IMR-90 (cell line): ENCODE measurements at regions not wholly inside any gene's neighbourhood (a gene's known extent, or its start where the extent isn't known, plus 50 kb on each side); places are given as distances from the start of the nearest gene placed in this dataset.

ENCODE experiments used
- ATAC-seq: fragments of 200-7000 bp; cut with Tn5 transposase; 2 replicates; pipeline ENCODE4 v1.9.1; 2020; ENCODE audit warnings: low read depth, mild to moderate bottlenecking, moderate library complexity
- BruUV-seq: library from RNA; stranded (reverse); fragments of 400-500 nt; replicated peaks from 2 replicates; lab custom pipeline; 2021; lab: Mats Ljungman, UMichigan
- CTCF ChIA-PET: fragments of 300-600 bp; formaldehyde crosslinking; extraction: SDS; loops from one replicate; lab custom pipeline; 2021; ENCODE audit warnings: antibody characterized with exemption; lab: Yijun Ruan, JAX
- POLR2A ChIA-PET: fragments of 300-600 bp; sonication (Branson Sonifier 250); formaldehyde crosslinking; loops from one replicate; lab custom pipeline; 2022; ENCODE audit warnings: antibody characterized with exemption; ENCODE audit not compliant: unreplicated experiment; lab: Charles Lee
- DNase-seq: peaks from one replicate; pipeline ENCODE4 v3.0.0; 2013
- H2AFZ ChIP-seq: replicated peaks from 2 replicates; pipeline ENCODE3; 2013; ENCODE audit warnings: low read length, mild to moderate bottlenecking; ENCODE audit not compliant: poor library complexity
- H2AK5ac ChIP-seq: 2 replicates; pipeline ENCODE4 v1.6.1; 2013; ENCODE audit warnings: low read depth, low read length, inconsistent platforms
- H2AK9ac ChIP-seq: replicated peaks from 2 replicates; pipeline ENCODE3; 2013; ENCODE audit warnings: mild to moderate bottlenecking, low read depth, low read length, moderate library complexity; ENCODE audit not compliant: poor library complexity
- H2BK120ac ChIP-seq: 2 replicates; pipeline ENCODE4 v1.6.1; 2013; ENCODE audit warnings: low read depth, low read length, inconsistent platforms
- H2BK15ac ChIP-seq: 3 replicates; pipeline ENCODE4 v1.6.1; 2013; ENCODE audit warnings: low read depth, low read length, inconsistent platforms
- H2BK20ac ChIP-seq: 2 replicates; pipeline ENCODE4 v1.6.1; 2013; ENCODE audit warnings: low read depth, mild to moderate bottlenecking, inconsistent platforms, low read length, moderate library complexity
- H2BK5ac ChIP-seq: 2 replicates; pipeline ENCODE4 v1.6.1; 2013; ENCODE audit warnings: mild to moderate bottlenecking, low read depth, low read length, inconsistent platforms; ENCODE audit not compliant: poor library complexity, severe bottlenecking
- H3K14ac ChIP-seq: replicated peaks from 2 replicates; pipeline ENCODE4 v1.6.1; 2013; ENCODE audit warnings: low read depth, low read length, inconsistent platforms
- H3K18ac ChIP-seq: 2 replicates; pipeline ENCODE4 v1.6.1; 2013; ENCODE audit warnings: low read depth, low read length, control low read depth
- H3K23ac ChIP-seq: 2 replicates; pipeline ENCODE4 v1.6.1; 2013; ENCODE audit warnings: low read depth, low read length, inconsistent platforms
- H3K27ac ChIP-seq: 2 replicates; pipeline ENCODE4 v1.5.1; 2013; ENCODE audit warnings: mild to moderate bottlenecking, control low read depth, low read length; ENCODE audit not compliant: insufficient read depth
- H3K27me3 ChIP-seq: 2 replicates; pipeline ENCODE4 v1.6.1; 2013; ENCODE audit warnings: low read length; ENCODE audit not compliant: control insufficient read depth, insufficient read depth
- H3K36me3 ChIP-seq: 2 replicates; pipeline ENCODE4 v1.6.1; 2013; ENCODE audit warnings: low read length, mixed read lengths; ENCODE audit not compliant: control insufficient read depth, insufficient read depth
- H3K4ac ChIP-seq: 2 replicates; pipeline ENCODE4 v1.6.1; 2013; ENCODE audit warnings: low read depth, low read length, inconsistent platforms
- H3K4me1 ChIP-seq: 2 replicates; pipeline ENCODE4 v1.6.1; 2013; ENCODE audit warnings: low read length, mixed read lengths; ENCODE audit not compliant: control insufficient read depth, insufficient read depth
- H3K4me2 ChIP-seq: 2 replicates; pipeline ENCODE4 v1.6.1; 2013; ENCODE audit warnings: low read depth, mild to moderate bottlenecking, control low read depth, low read length, moderate library complexity
- H3K4me3 ChIP-seq: 2 replicates; pipeline ENCODE4 v1.5.1; 2013; ENCODE audit warnings: low read depth, mild to moderate bottlenecking, control low read depth, low read length, moderate library complexity; ENCODE audit not compliant: insufficient read depth
- H3K56ac ChIP-seq: 2 replicates; pipeline ENCODE4 v1.6.1; 2013; ENCODE audit warnings: low read length, inconsistent platforms; ENCODE audit not compliant: insufficient read depth; ENCODE audit errors: extremely low read depth
- H3K79me1 ChIP-seq, 2 experiments: 2 replicates each; pipeline ENCODE4 v1.6.1; 2013; ENCODE audit warnings: low read length in 2 of 2, inconsistent platforms in 1 of 2, low read depth in 1 of 2
- H3K9ac ChIP-seq: 2 replicates; pipeline ENCODE4 v1.6.1; 2013; ENCODE audit warnings: low read depth, low read length, control low read depth
- H3K9me1 ChIP-seq: 2 replicates; pipeline ENCODE4 v1.6.1; 2013; ENCODE audit warnings: low read length, inconsistent platforms; ENCODE audit not compliant: insufficient read depth
- H3K9me3 ChIP-seq: 2 replicates; pipeline ENCODE4 v1.6.1; 2013; ENCODE audit warnings: low read length; ENCODE audit not compliant: control insufficient read depth, insufficient read depth
- H4K20me1 ChIP-seq: 2 replicates; pipeline ENCODE4 v1.6.1; 2013; ENCODE audit warnings: low read length, inconsistent platforms; ENCODE audit not compliant: insufficient read depth
- H4K5ac ChIP-seq: 2 replicates; pipeline ENCODE4 v1.6.1; 2013; ENCODE audit warnings: mild to moderate bottlenecking, low read depth, low read length, control low read depth
- H4K8ac ChIP-seq, 2 experiments: 2 replicates each; pipeline ENCODE4 v1.6.1; 2013; ENCODE audit warnings: low read depth in 2 of 2, low read length in 2 of 2, control low read depth in 1 of 2, inconsistent platforms in 1 of 2
- H4K91ac ChIP-seq: 2 replicates; pipeline ENCODE4 v1.6.1; 2013; ENCODE audit warnings: low read depth, low read length, inconsistent platforms; ENCODE audit not compliant: insufficient read depth
- FOS ChIP-seq: fragments of 150-350 bp; IDR thresholded peaks from 2 replicates; pipeline ENCODE4 v1.6.1; 2016; ENCODE audit warnings: low read depth, low read length
- RCOR1 ChIP-seq: IDR thresholded peaks from 2 replicates; pipeline ENCODE4 v1.6.1; 2012; ENCODE audit warnings: mild to moderate bottlenecking, low read length, improper control_type of control experiment; ENCODE audit not compliant: insufficient replicate concordance
- RFX5 ChIP-seq: IDR thresholded peaks from 2 replicates; pipeline ENCODE4 v1.8.0; 2012; ENCODE audit warnings: low read depth, mild to moderate bottlenecking, low read length, moderate library complexity
- WGBS, 2 experiments: methylation state at CpG; one replicate each; pipeline versions ENCODE4 v1.1.5 to v1.1.7; 2013; ENCODE audit warnings: missing lambda C conversion rate in 2 of 2; ENCODE audit not compliant: insufficient read length in 1 of 2; ENCODE audit errors: extremely low coverage in 2 of 2; 5-methylcytosine and 5-hydroxymethylcytosine counted together
- dilution Hi-C: fragments of 300-500 bp; cut with HindIII; formaldehyde crosslinking; loops from one replicate; pipeline ENCODE4 v1.14.3; 2018; ENCODE audit warnings: low sequenced_read_pairs; ENCODE audit not compliant: unreplicated experiment
- in situ Hi-C: fragments of 300-500 bp; cut with MboI; formaldehyde crosslinking; loops from 3 replicates; pipeline ENCODE4 v1.14.3; 2019; ENCODE audit warnings: low sequenced_read_pairs, inconsistent platforms, mixed read lengths
- intact Hi-C: fragments of 100-400 bp; cut with micrococcal nuclease; formaldehyde crosslinking; loops from 2 replicates; pipeline ENCODE4 v1.10.0; 2022
- TF ChIP-seq, protein P1 (sequence below): fragments of 150-350 bp; IDR thresholded peaks from 2 replicates; pipeline ENCODE4 v1.6.1; 2017; ENCODE audit warnings: mild to moderate bottlenecking, antibody characterized with exemption, low read length, low read depth

DNA sequence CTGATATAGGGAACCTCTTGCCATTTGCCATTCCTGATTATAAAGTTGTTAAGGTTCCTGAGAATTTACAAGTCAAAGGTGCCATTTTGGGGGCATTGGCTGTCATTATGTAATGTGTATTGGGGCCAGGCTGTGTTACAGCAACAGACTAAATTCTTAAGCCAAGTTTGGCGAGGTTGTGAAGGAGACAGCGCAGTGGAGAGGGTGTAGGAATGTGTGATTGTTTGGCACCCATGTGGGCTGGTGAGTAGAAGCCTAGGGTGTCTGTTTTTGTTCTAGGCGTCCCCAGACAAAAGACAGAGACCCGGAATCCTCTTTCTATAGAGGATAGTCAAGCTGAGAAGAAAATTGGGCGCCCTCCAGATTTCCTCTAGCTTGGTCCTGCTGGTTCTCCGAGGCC, 2535.3 kb downstream of the PCDH7 start:
- H2BK120ac ChIP-seq: no peak overlapping the region
- no peak overlapping the region for H2BK20ac ChIP-seq
- BruUV-seq: no TSS peak
- no peaks in the 10 kb centered on the region for H3K4me1 ChIP-seq
- ChIA-PET POLR2A (no interaction called here), CTCF (no interaction called here)
- H3K4me2 ChIP-seq: no peak overlapping the region
- no peak overlapping the region for H4K8ac ChIP-seq
- no peak overlapping the region for H3K4ac ChIP-seq
- H3K56ac ChIP-seq: no peak overlapping the region
- H3K18ac ChIP-seq: no peak overlapping the region
- in situ Hi-C loops: no loop called here
- ATAC-seq (no peak), DNase-seq (no peak)
- 68% methylated on average over 2 of the region's 6 CpGs; no CpG with 5 or more reads in 1 of the 2 experiments for WGBS, 2 experiments
- H2BK5ac ChIP-seq: no peak overlapping the region
- H2AFZ ChIP-seq: no peak overlapping the region
- H4K91ac ChIP-seq: no peak overlapping the region
- dilution Hi-C loops: no loop called here
- intact Hi-C loops: no loop called here
- no peak overlapping the region for H3K4me3 ChIP-seq
- H3K27ac ChIP-seq: no peak overlapping the region
- H3K9me3 ChIP-seq: 0 out of 2 replicates have a peak, but pooled peaks cover 3% of the 10 kb centered on the region
- H3K36me3 ChIP-seq: no peaks in the 10 kb centered on the region
- H3K9ac ChIP-seq: no peak overlapping the region
- H3K9me1 ChIP-seq: no peaks in the 10 kb centered on the region
- no peaks in the 10 kb centered on the region for H3K79me1 ChIP-seq
- H2BK15ac ChIP-seq: no peak overlapping the region
- no peak overlapping the region for H3K23ac ChIP-seq
- H4K5ac ChIP-seq: no peak overlapping the region
- H4K20me1 ChIP-seq: no peaks in the 10 kb centered on the region
- no peak overlapping the region for H3K14ac ChIP-seq
- no peaks in the 10 kb centered on the region for H3K27me3 ChIP-seq
- no peak overlapping the region for H2AK5ac ChIP-seq
- TF ChIP-seq FOS: no peak
- TF ChIP-seq, protein P1, sequence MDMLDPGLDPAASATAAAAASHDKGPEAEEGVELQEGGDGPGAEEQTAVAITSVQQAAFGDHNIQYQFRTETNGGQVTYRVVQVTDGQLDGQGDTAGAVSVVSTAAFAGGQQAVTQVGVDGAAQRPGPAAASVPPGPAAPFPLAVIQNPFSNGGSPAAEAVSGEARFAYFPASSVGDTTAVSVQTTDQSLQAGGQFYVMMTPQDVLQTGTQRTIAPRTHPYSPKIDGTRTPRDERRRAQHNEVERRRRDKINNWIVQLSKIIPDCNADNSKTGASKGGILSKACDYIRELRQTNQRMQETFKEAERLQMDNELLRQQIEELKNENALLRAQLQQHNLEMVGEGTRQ: no peak
- no peak for TF ChIP-seq RFX5
- TF ChIP-seq RCOR1: no peak
- H2AK9ac ChIP-seq: no peak overlapping the region
